ENCODE measurements at regions not wholly inside any gene's neighbourhood (a gene's known extent, or its start where the extent isn't known, plus 50 kb on each side); places are given as distances from the start of the nearest gene placed in this dataset.

DNA sequence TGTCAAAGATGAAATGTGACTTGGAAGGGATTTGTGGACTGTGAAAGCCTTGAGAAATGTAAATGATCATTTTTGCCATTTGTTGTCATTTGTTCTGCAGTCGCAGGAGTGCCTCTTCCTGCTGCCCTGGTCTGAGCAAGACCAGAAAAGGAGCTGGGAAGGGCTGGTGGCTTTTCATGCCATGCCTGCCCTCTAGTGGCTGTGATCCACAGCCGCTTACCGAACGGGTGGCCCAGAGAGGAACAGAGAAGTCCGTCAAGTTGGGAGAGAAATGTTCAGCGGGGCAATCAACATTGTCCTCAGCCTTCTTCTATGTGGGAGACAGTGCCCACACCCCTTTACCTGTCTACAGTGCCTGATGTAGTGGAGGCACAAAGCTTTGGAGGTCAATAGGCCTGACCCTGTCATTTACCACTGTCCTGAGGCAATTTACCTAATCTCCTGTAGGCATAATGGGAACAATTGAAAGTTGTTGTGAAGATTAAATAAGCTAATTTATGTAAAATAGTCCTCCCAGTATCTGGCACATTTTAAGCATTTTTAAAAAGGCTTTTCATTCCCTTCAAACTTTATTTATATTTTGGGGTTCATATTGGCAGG, 224.5 kb downstream of the B3GLCT start:
- no peaks in the 10 kb centered on the region for H3K36me3 Mint-ChIP-seq (ENCODE audit: unreplicated experiment)
- no peaks in the 10 kb centered on the region for H3K4me1 Mint-ChIP-seq (ENCODE audit: low read depth, unreplicated experiment)
- H3K4me3 Mint-ChIP-seq (ENCODE audit: unreplicated experiment) = no peak overlapping the region
- H3K27me3 Mint-ChIP-seq (ENCODE audit: unreplicated experiment) = peaks cover 3% of the 10 kb centered on the region
- no peak overlapping the region for H3K27ac Mint-ChIP-seq (ENCODE audit: unreplicated experiment)
- no peaks in the 10 kb centered on the region for H3K9me3 Mint-ChIP-seq (ENCODE audit: unreplicated experiment)
- peak; percentile 84 for DNase-seq
- TF ChIP-seq, protein P1, sequence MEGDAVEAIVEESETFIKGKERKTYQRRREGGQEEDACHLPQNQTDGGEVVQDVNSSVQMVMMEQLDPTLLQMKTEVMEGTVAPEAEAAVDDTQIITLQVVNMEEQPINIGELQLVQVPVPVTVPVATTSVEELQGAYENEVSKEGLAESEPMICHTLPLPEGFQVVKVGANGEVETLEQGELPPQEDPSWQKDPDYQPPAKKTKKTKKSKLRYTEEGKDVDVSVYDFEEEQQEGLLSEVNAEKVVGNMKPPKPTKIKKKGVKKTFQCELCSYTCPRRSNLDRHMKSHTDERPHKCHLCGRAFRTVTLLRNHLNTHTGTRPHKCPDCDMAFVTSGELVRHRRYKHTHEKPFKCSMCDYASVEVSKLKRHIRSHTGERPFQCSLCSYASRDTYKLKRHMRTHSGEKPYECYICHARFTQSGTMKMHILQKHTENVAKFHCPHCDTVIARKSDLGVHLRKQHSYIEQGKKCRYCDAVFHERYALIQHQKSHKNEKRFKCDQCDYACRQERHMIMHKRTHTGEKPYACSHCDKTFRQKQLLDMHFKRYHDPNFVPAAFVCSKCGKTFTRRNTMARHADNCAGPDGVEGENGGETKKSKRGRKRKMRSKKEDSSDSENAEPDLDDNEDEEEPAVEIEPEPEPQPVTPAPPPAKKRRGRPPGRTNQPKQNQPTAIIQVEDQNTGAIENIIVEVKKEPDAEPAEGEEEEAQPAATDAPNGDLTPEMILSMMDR (IDR thresholded peaks at IDR 0.05; ENCODE audit: partially characterized antibody, unreplicated experiment) = peak; percentile 83

DNA sequence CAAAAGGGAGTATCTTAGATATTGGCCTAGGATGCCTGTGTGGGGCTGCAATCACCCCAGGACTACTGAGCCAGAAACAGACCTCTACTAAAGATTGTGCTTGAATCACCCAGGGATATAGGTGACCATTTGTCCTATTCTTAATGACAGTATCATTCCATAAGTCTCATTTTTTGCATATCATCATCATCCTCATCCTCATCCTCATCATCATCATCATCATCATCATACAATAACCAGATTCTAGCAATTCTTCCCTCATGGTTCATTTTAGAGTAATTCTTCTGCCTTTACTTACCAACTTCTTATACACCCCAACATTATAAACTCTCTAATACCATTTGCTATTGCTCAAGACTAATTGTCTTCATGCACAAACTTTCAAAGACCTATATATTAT, 226.6 kb downstream of the B3GLCT start:
- TF ChIP-seq, protein P1 (IDR thresholded peaks at IDR 0.05; ENCODE audit: partially characterized antibody, unreplicated experiment) = no peak
- no peak for DNase-seq
- Mint-ChIP-seq H3K4me3 (ENCODE audit: unreplicated experiment) (no peak overlapping the region), H3K4me1 (ENCODE audit: low read depth, unreplicated experiment) (no peaks in the 10 kb centered on the region), H3K9me3 (ENCODE audit: unreplicated experiment) (no peaks in the 10 kb centered on the region), H3K27me3 (ENCODE audit: unreplicated experiment) (peaks cover 3% of the 10 kb centered on the region), H3K36me3 (ENCODE audit: unreplicated experiment) (no peaks in the 10 kb centered on the region), H3K27ac (ENCODE audit: unreplicated experiment) (no peak overlapping the region)

DNA sequence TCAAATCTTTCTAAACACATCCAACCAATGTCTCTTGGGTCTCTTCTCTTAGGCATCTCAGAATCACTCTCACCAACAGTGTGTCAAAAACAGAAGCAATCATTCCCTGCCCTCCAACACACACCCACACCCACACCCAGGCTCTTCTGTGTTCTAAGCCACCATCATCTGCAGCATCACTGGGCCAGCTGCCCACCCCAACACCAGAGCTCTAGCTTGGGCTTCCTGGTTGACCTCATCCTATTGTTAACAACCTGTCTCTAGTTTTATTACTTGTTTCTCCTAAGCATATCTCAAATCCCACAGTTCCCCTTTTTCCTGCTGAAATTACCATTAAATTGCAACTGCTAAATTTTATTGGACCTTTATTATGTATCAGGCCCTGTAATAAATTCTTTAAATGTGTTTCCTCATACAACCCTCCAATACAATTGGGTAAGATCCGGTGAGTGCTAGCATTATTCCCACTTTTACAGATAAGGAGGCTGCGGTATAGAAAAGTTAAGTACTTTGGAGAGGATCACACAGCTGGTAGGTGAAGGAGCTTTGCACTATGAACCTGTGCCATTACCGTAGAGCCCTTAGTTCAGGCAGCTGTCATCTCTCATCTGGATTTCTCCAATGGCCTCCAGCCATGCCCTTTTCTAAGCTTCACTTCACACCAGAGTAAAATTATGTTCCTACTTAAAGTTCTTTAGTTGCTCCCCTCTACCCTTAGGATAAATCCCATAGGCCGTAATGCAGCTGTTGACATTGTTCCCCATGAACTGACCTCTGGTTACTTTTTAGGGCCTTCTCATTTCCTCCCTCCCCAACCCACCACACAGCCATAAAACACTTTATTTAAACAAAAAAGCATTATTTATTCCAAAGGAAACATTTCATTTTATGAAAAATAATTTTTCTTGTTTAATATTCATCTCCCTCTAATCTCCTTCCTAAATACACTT, 227.7 kb downstream of the B3GLCT start:
- Mint-ChIP-seq H3K4me3 (ENCODE audit: unreplicated experiment) (no peak overlapping the region), H3K4me1 (ENCODE audit: low read depth, unreplicated experiment) (no peaks in the 10 kb centered on the region), H3K27me3 (ENCODE audit: unreplicated experiment) (peaks cover 3% of the 10 kb centered on the region), H3K9me3 (ENCODE audit: unreplicated experiment) (no peaks in the 10 kb centered on the region), H3K27ac (ENCODE audit: unreplicated experiment) (no peak overlapping the region), H3K36me3 (ENCODE audit: unreplicated experiment) (no peaks in the 10 kb centered on the region)
- DNase-seq = no peak
- TF ChIP-seq, protein P1 (IDR thresholded peaks at IDR 0.05; ENCODE audit: partially characterized antibody, unreplicated experiment) = no peak

DNA sequence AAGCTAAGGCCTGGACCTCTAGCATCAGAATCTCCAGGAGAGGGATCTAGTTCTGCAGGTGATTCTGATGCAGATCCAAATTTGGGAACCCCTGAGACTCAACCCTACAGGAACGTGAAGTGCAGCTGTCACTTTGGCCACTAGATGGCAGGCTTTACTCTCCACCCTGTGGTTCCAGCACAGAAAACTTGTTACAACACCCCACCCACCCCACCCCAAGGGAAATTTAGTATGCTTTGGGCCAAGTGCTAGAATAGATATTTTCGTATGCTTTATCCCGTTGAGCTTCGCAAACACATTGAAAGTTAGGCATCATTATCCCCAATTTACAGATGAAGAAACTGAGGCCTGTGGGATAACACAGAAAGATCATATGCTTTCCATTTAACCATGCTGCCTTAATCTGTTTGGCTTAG, 232.0 kb downstream of the B3GLCT start:
- Mint-ChIP-seq H3K4me1 (ENCODE audit: low read depth, unreplicated experiment) (no peaks in the 10 kb centered on the region), H3K36me3 (ENCODE audit: unreplicated experiment) (no peaks in the 10 kb centered on the region), H3K27ac (ENCODE audit: unreplicated experiment) (no peak overlapping the region), H3K4me3 (ENCODE audit: unreplicated experiment) (no peak overlapping the region), H3K27me3 (ENCODE audit: unreplicated experiment) (no peaks in the 10 kb centered on the region), H3K9me3 (ENCODE audit: unreplicated experiment) (no peaks in the 10 kb centered on the region)
- peak; percentile 73 for DNase-seq
- TF ChIP-seq, protein P1 (IDR thresholded peaks at IDR 0.05; ENCODE audit: partially characterized antibody, unreplicated experiment) = peak; percentile 96

DNA sequence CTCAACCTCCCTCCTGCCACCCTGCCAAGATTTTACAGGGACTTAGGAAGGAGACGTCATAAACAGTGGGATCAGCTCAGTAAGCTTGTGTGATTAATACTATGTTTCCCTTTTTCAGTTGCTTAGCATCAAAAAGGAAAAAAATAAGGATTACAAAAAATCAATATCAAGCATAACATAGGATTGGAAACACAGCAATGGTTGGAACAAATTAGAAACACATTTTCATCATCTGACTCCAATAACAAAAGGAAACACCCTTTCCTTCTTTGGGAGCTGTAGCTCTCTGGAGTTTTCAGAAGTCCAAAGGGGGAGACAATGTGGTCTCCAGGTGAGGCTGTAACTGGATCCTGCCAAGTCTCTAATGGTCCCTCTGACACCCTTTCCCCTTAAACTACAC, 233.4 kb downstream of the B3GLCT start:
- Mint-ChIP-seq H3K36me3 (ENCODE audit: unreplicated experiment) (no peaks in the 10 kb centered on the region), H3K27me3 (ENCODE audit: unreplicated experiment) (no peaks in the 10 kb centered on the region), H3K27ac (ENCODE audit: unreplicated experiment) (no peak overlapping the region), H3K4me1 (ENCODE audit: low read depth, unreplicated experiment) (peaks cover 5% of the 10 kb centered on the region), H3K4me3 (ENCODE audit: unreplicated experiment) (no peak overlapping the region), H3K9me3 (ENCODE audit: unreplicated experiment) (no peaks in the 10 kb centered on the region)
- no peak for DNase-seq
- TF ChIP-seq, protein P1 (IDR thresholded peaks at IDR 0.05; ENCODE audit: partially characterized antibody, unreplicated experiment) = no peak
